Common myeloid progenitor, CD34-positive (primary cell): ENCODE measurements at regions not wholly inside any gene's neighbourhood (a gene's known extent, or its start where the extent isn't known, plus 50 kb on each side); places are given as distances from the start of the nearest gene placed in this dataset.

Experiments
- CTCF ChIA-PET: fragments of 350-600 bp; sonication (Branson Sonifier 250); formaldehyde crosslinking; loops from one replicate; lab custom pipeline; 2021; ENCODE audit warnings: antibody characterized with exemption; lab: Charles Lee
- POLR2A ChIA-PET: fragments of 350-600 bp; sonication (Branson Sonifier 250); formaldehyde crosslinking; loops from one replicate; lab custom pipeline; 2021; ENCODE audit warnings: antibody characterized with exemption; lab: Charles Lee
- DNase-seq, 3 donors: peaks; one replicate each; pipeline versions ENCODE4 v3.0.0 to v3.0.0-alpha.2; 2013
- H3K27ac ChIP-seq, 2 experiments: 1 replicate in 1 of 2; 2 replicates in 1 of 2; pipeline ENCODE4 v1.7.0; 2013; ENCODE audit warnings: inconsistent platforms in 2 of 2, low read length in 2 of 2, mild to moderate bottlenecking in 2 of 2, low read depth in 1 of 2, moderate library complexity in 1 of 2; ENCODE audit not compliant: severe bottlenecking in 2 of 2, insufficient read depth in 1 of 2, poor library complexity in 1 of 2
- H3K27me3 ChIP-seq, 5 experiments: replicated peaks in 2 of 5; 1 replicate in 3 of 5; 2 replicates in 2 of 5; pipeline versions ENCODE4 v1.6.1 to v1.7.0; 2013; ENCODE audit warnings: low read length in 4 of 5, mild to moderate bottlenecking in 2 of 5, moderate library complexity in 2 of 5, inconsistent platforms in 1 of 5; ENCODE audit not compliant: insufficient read depth in 5 of 5, control insufficient read depth in 4 of 5
- H3K36me3 ChIP-seq, 4 experiments: 1 replicate in 2 of 4; 2 replicates in 2 of 4; pipeline versions ENCODE4 v1.6.1 to v1.7.0; 2013; ENCODE audit warnings: low read length in 3 of 4, control low read depth in 1 of 4, mild to moderate bottlenecking in 1 of 4; ENCODE audit not compliant: control insufficient read depth in 4 of 4, insufficient read depth in 4 of 4
- H3K4me1 ChIP-seq, 4 experiments: 1 replicate in 3 of 4; 2 replicates in 1 of 4; pipeline versions ENCODE4 v1.6.1 to v1.7.1; 2013; ENCODE audit warnings: low read length in 3 of 4, mild to moderate bottlenecking in 3 of 4, control low read depth in 1 of 4, inconsistent platforms in 1 of 4, moderate library complexity in 1 of 4; ENCODE audit not compliant: control insufficient read depth in 4 of 4, insufficient read depth in 4 of 4; ENCODE audit errors: control extremely low read depth in 1 of 4
- H3K4me3 ChIP-seq, 7 experiments: 1 replicate in 4 of 7; 2 replicates in 3 of 7; pipeline versions ENCODE4 v1.5.1 to v1.7.0; 2013; ENCODE audit warnings: mild to moderate bottlenecking in 7 of 7, low read length in 6 of 7, moderate library complexity in 6 of 7, inconsistent platforms in 2 of 7, low read depth in 2 of 7, control low read depth in 1 of 7; ENCODE audit not compliant: insufficient read depth in 4 of 7, control insufficient read depth in 1 of 7; ENCODE audit errors: extremely low read depth in 1 of 7
- H3K9me3 ChIP-seq, 5 experiments: 1 replicate in 4 of 5; 2 replicates in 1 of 5; pipeline versions ENCODE4 v1.6.1 to v1.7.1; 2013; ENCODE audit warnings: low read length in 4 of 5, mild to moderate bottlenecking in 2 of 5, inconsistent platforms in 1 of 5, low read depth in 1 of 5, moderate library complexity in 1 of 5; ENCODE audit not compliant: control insufficient read depth in 4 of 5, insufficient read depth in 2 of 5; ENCODE audit errors: control extremely low read depth in 1 of 5
- WGBS: methylation state at CpG from one replicate; pipeline ENCODE4 v1.1.5; 2013; ENCODE audit not compliant: insufficient coverage; 5-methylcytosine and 5-hydroxymethylcytosine counted together

- Histone ChIP-seq H3K36me3 (no peaks in the 10 kb centered on the region), H3K27ac (no peak overlapping the region), H3K4me1 (no peaks in the 10 kb centered on the region), H3K27me3 (no peaks in the 10 kb centered on the region), H3K9me3 (no peaks in the 10 kb centered on the region), H3K4me3 (no peak overlapping the region)
- CTCF ChIA-PET, result no interaction called here
- POLR2A ChIA-PET, result no interaction called here
- WGBS, result 92% methylated on average over 2 of the region's 2 CpGs
- no peak for DNase-seq
These were observed 81.4 kb upstream of the GPC6 start for GRCh38 chr13:93145199-93145598.

- H3K36me3 ChIP-seq, result no peaks in the 10 kb centered on the region
- ChIA-PET CTCF (no interaction called here), POLR2A (no interaction called here)
- no peak overlapping the region for H3K4me3 ChIP-seq
- WGBS, result no CpG with 5 or more reads among the region's 4 CpGs
- H3K9me3 ChIP-seq, result no peaks in the 10 kb centered on the region
- peak in 1 of 3 donors; percentile 26 for DNase-seq
- no peak overlapping the region for H3K27ac ChIP-seq
- no peaks in the 10 kb centered on the region for H3K27me3 ChIP-seq
- no peaks in the 10 kb centered on the region for H3K4me1 ChIP-seq
These were observed 79.9 kb upstream of the GPC6 start for GRCh38 chr13:93146584-93147297.

GRCh38 chr13:93147298-93147645 is 79.3 kb upstream of the GPC6 start:
- DNase-seq, result no peak
- no peaks in the 10 kb centered on the region for H3K4me1 ChIP-seq
- no peaks in the 10 kb centered on the region for H3K9me3 ChIP-seq
- H3K4me3 ChIP-seq, result no peak overlapping the region
- H3K36me3 ChIP-seq, result no peaks in the 10 kb centered on the region
- H3K27me3 ChIP-seq, result no peaks in the 10 kb centered on the region
- WGBS, result no CpG with 5 or more reads among the region's 1 CpG
- no peak overlapping the region for H3K27ac ChIP-seq
- ChIA-PET CTCF (no interaction called here), POLR2A (no interaction called here)

- no peaks in the 10 kb centered on the region for H3K9me3 ChIP-seq
- ChIA-PET POLR2A (no interaction called here), CTCF (no interaction called here)
- no peak overlapping the region for H3K4me3 ChIP-seq
- no peak for DNase-seq
- no peaks in the 10 kb centered on the region for H3K36me3 ChIP-seq
- no peak overlapping the region for H3K27ac ChIP-seq
- H3K4me1 ChIP-seq, result no peaks in the 10 kb centered on the region
- WGBS, result 97% methylated on average over 5 of the region's 5 CpGs
- no peaks in the 10 kb centered on the region for H3K27me3 ChIP-seq
These were observed 78.7 kb upstream of the GPC6 start for GRCh38 chr13:93147946-93148345.

GRCh38 chr13:93151277-93151676 is 75.3 kb upstream of the GPC6 start:
- H3K4me3 ChIP-seq, result no peak overlapping the region
- DNase-seq, result peak in 1 of 3 donors; percentile 38
- CTCF ChIA-PET, result interaction anchor here (1.3 kb wide), 1 partner anchor 432 kb away, joined by 3 read pairs; no protein-coding TSS in a partner anchor
- no peak overlapping the region for H3K27ac ChIP-seq
- POLR2A ChIA-PET, result interaction anchor here (0.6 kb wide), 1 partner anchor 993 kb away, joined by 4 read pairs; no protein-coding TSS in a partner anchor
- H3K36me3 ChIP-seq, result no peaks in the 10 kb centered on the region
- H3K27me3 ChIP-seq, result no peaks in the 10 kb centered on the region
- H3K9me3 ChIP-seq, result no peaks in the 10 kb centered on the region
- H3K4me1 ChIP-seq, result no peaks in the 10 kb centered on the region

- no peak overlapping the region for H3K27ac ChIP-seq
- DNase-seq, result no peak
- H3K9me3 ChIP-seq, result no peaks in the 10 kb centered on the region
- ChIA-PET CTCF (no interaction called here), POLR2A (no interaction called here)
- H3K27me3 ChIP-seq, result no peaks in the 10 kb centered on the region
- H3K4me1 ChIP-seq, result no peaks in the 10 kb centered on the region
- H3K4me3 ChIP-seq, result no peak overlapping the region
- no peaks in the 10 kb centered on the region for H3K36me3 ChIP-seq
These were observed 68.0 kb upstream of the GPC6 start for GRCh38 chr13:93158565-93158964.

- no peak overlapping the region for H3K27ac ChIP-seq
- ChIA-PET CTCF (no interaction called here), POLR2A (no interaction called here)
- no peak for DNase-seq
- H3K36me3 ChIP-seq, result no peaks in the 10 kb centered on the region
- no peaks in the 10 kb centered on the region for H3K4me1 ChIP-seq
- no peak overlapping the region for H3K4me3 ChIP-seq
- no peaks in the 10 kb centered on the region for H3K9me3 ChIP-seq
- H3K27me3 ChIP-seq, result peaks cover 0 to 2% (median 0%) of the 10 kb centered on the region in 5 experiments
These were observed 56.6 kb upstream of the GPC6 start for GRCh38 chr13:93169980-93170379.
